GM12878 (cell line): ENCODE measurements at regions not wholly inside any gene's neighbourhood (a gene's known extent, or its start where the extent isn't known, plus 50 kb on each side); places are given as distances from the start of the nearest gene placed in this dataset.

Experiments used
- ATAC-seq: fragments of 200-7000 bp; cut with Tn5 transposase; 3 replicates; pipeline ENCODE4 v1.9.1; 2020; ENCODE audit warnings: mild to moderate bottlenecking, moderate library complexity
- BruUV-seq: library from RNA; stranded (reverse); fragments of 400-500 nt; replicated peaks from 2 replicates; lab custom pipeline; 2021; lab: Mats Ljungman, UMichigan
- CTCF ChIA-PET: fragments of 300-600 bp; sonication (Branson Sonifier 250); formaldehyde crosslinking; extraction: SDS; loops from one replicate; lab custom pipeline; 2021; ENCODE audit warnings: inconsistent platforms; lab: Yijun Ruan, JAX
- POLR2A ChIA-PET: fragments of 350-600 bp; formaldehyde crosslinking; extraction: SDS; loops from one replicate; lab custom pipeline; 2021; ENCODE audit warnings: inconsistent platforms; lab: Charles Lee
- RAD21 ChIA-PET: fragments of 300-600 bp; sonication (Branson Sonifier 250); formaldehyde crosslinking; loops from one replicate; lab custom pipeline; 2023; ENCODE audit warnings: antibody characterized with exemption; ENCODE audit not compliant: unreplicated experiment; lab: Charles Lee
- SMC1A ChIA-PET: fragments of 300-600 bp; sonication (Branson Sonifier 250); formaldehyde crosslinking; loops from one replicate; lab custom pipeline; 2023; ENCODE audit not compliant: unreplicated experiment, uncharacterized antibody; lab: Charles Lee
- DNase-seq: peaks from one replicate; pipeline ENCODE4 v3.0.0-alpha.2; 2011; ENCODE audit warnings: low read depth, low spot score
- FAIRE-seq: peaks from 3 replicates; lab custom pipeline; 2011; peaks lifted over from hg19 to GRCh38; lab: Jason Lieb, UNC
- H2AFZ ChIP-seq: 2 replicates; pipeline ENCODE4 v1.6.0; 2011; ENCODE audit warnings: low read depth, low read length, control low read depth; ENCODE audit not compliant: control insufficient read depth
- H3K27ac ChIP-seq: 2 replicates; pipeline ENCODE4 v1.5.1; 2011; ENCODE audit warnings: control low read depth; ENCODE audit not compliant: control insufficient read depth, insufficient read depth
- H3K27me3 ChIP-seq, 2 experiments: replicated peaks in 1 of 2; 2 replicates each; pipeline versions ENCODE4 v1.6.0 to v1.6.1; 2011; ENCODE audit warnings: low read length in 1 of 2; ENCODE audit not compliant: control insufficient read depth in 2 of 2, insufficient read depth in 2 of 2
- H3K36me3 ChIP-seq, 2 experiments: 2 replicates each; pipeline ENCODE4 v1.5.1; 2011; ENCODE audit warnings: low read length in 1 of 2; ENCODE audit not compliant: control insufficient read depth in 2 of 2, insufficient read depth in 2 of 2
- H3K4me1 ChIP-seq: 2 replicates; pipeline ENCODE4 v1.6.1; 2011; ENCODE audit warnings: mild to moderate bottlenecking, low read length, moderate library complexity, mixed read lengths; ENCODE audit not compliant: control insufficient read depth, insufficient read depth
- H3K4me2 ChIP-seq: 2 replicates; pipeline ENCODE4 v1.6.0; 2011; ENCODE audit warnings: control low read depth; ENCODE audit not compliant: control insufficient read depth, insufficient read depth
- H3K4me3 ChIP-seq: fragments of 200-600 bp; sonication (generic); 2 replicates; pipeline ENCODE4 v1.5.1; 2016
- H3K79me2 ChIP-seq: 2 replicates; pipeline ENCODE4 v1.6.0; 2011; ENCODE audit warnings: low read length; ENCODE audit not compliant: control insufficient read depth, insufficient read depth
- H3K9ac ChIP-seq: 2 replicates; pipeline ENCODE4 v1.8.0; 2011; ENCODE audit warnings: low read length, control low read depth, mixed read lengths; ENCODE audit not compliant: control insufficient read depth, insufficient read depth
- H3K9me3 ChIP-seq: replicated peaks from 3 replicates; pipeline ENCODE4 v1.5.1; 2011; ENCODE audit warnings: mild to moderate bottlenecking, low read length; ENCODE audit not compliant: control insufficient read depth, insufficient read depth
- H4K20me1 ChIP-seq: 2 replicates; pipeline ENCODE4 v1.6.0; 2011; ENCODE audit not compliant: control insufficient read depth, insufficient read depth
- BRCA1 ChIP-seq: IDR thresholded peaks from 2 replicates; pipeline ENCODE4 v1.6.1; 2011; ENCODE audit warnings: low read depth, low read length, improper control_type of control experiment
- HCFC1 ChIP-seq: fragments of 150-350 bp; IDR thresholded peaks from 2 replicates; pipeline ENCODE4 v1.6.1; 2014; ENCODE audit warnings: low read length
- HDAC2 ChIP-seq: fragments of 200-600 bp; sonication (generic); IDR thresholded peaks from 2 replicates; pipeline ENCODE4 v1.6.1; 2017
- NFIC ChIP-seq: IDR thresholded peaks from 2 replicates; pipeline ENCODE4 v1.6.1; 2012; ENCODE audit warnings: low read depth, mild to moderate bottlenecking, inconsistent platforms, low read length, moderate library complexity
- NR2F1 ChIP-seq: fragments of 450-650 bp; conservative IDR thresholded peaks from 2 replicates; pipeline ENCODE4 v1.6.1; 2017; ENCODE audit warnings: mild to moderate bottlenecking
- POLR2A ChIP-seq: IDR thresholded peaks from 2 replicates; pipeline ENCODE4 v1.6.1; 2011; ENCODE audit warnings: low read depth, mild to moderate bottlenecking, low read length
- POLR2AphosphoS5 ChIP-seq: IDR thresholded peaks from 2 replicates; pipeline ENCODE4 v1.6.1; 2011; ENCODE audit warnings: mild to moderate bottlenecking, low read length, inconsistent platforms
- SUZ12 ChIP-seq: fragments of 200-600 bp; sonication (generic); IDR thresholded peaks from one replicate; pipeline ENCODE4 v1.6.1; 2018; ENCODE audit warnings: antibody characterized with exemption, mild to moderate bottlenecking; ENCODE audit not compliant: unreplicated experiment
- YBX1 ChIP-seq: fragments of 450-650 bp; IDR thresholded peaks from 2 replicates; pipeline ENCODE4 v1.6.1; 2016; ENCODE audit warnings: antibody characterized with exemption
- ZNF24 ChIP-seq: fragments of 450-650 bp; IDR thresholded peaks from 2 replicates; pipeline ENCODE4 v1.6.1; 2017; ENCODE audit warnings: antibody characterized with exemption, mild to moderate bottlenecking
- WGBS: methylation state at CpG from one replicate; pipeline ENCODE4 v1.1.6; 2016; ENCODE audit warnings: low lambda C conversion rate; ENCODE audit not compliant: insufficient replicate concordance, insufficient coverage; ENCODE audit errors: missing lambda C conversion rate; 5-methylcytosine and 5-hydroxymethylcytosine counted together
- in situ Hi-C: fragments of 300-500 bp; cut with MboI; formaldehyde crosslinking; loops from 9 replicates; pipeline ENCODE4 v1.14.3; 2018; ENCODE audit warnings: mixed read lengths
- intact Hi-C: fragments of 100-400 bp; cut with micrococcal nuclease; formaldehyde crosslinking; loops from one replicate; pipeline ENCODE4 v1.14.2; 2022; ENCODE audit not compliant: unreplicated experiment
- TF ChIP-seq, protein P1 (sequence below): fragments of 450-650 bp; IDR thresholded peaks from 2 replicates; pipeline ENCODE4 v1.6.1; 2017; ENCODE audit warnings: low read depth, mild to moderate bottlenecking, moderate library complexity
- TF ChIP-seq, protein P2 (sequence below): fragments of 450-650 bp; IDR thresholded peaks from 2 replicates; pipeline ENCODE4 v1.6.1; 2014; ENCODE audit warnings: mild to moderate bottlenecking
- TF ChIP-seq, protein P3 (sequence below): IDR thresholded peaks from 2 replicates; pipeline ENCODE4 v1.6.1; 2011; ENCODE audit warnings: low read depth, low read length, improper control_type of control experiment, borderline replicate concordance
- TF ChIP-seq, protein P4 (sequence below): fragments of 450-650 bp; IDR thresholded peaks from 2 replicates; pipeline ENCODE4 v1.6.1; 2018; ENCODE audit warnings: mild to moderate bottlenecking, low read depth, moderate library complexity; ENCODE audit not compliant: partially characterized antibody
- TF ChIP-seq, protein P5 (sequence below): IDR thresholded peaks from 2 replicates; pipeline ENCODE4 v1.6.1; 2011; ENCODE audit warnings: low read depth, mild to moderate bottlenecking, low read length, moderate library complexity, borderline replicate concordance; ENCODE audit errors: extremely low read depth

DNA sequence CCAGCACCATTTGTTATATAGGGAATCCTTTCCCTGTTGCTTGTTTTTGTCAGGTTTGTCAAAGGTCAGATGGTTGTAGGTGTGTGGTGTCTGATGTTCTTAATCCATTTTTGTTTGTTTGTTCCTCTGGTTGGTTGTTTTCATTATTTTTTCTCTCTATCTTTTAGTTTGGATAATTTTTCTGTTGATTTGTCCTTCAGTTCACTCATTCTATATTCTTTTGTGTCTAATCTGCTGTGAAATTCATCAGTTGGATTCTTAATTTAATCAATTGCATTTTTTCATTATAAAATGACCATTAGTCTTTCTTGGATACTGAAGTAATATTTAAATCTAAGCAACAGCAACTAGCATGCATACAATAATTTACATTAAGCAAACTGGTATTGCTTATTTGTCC, 206.7 kb upstream of the TRIB2 start (continued):
- TF ChIP-seq, protein P1, sequence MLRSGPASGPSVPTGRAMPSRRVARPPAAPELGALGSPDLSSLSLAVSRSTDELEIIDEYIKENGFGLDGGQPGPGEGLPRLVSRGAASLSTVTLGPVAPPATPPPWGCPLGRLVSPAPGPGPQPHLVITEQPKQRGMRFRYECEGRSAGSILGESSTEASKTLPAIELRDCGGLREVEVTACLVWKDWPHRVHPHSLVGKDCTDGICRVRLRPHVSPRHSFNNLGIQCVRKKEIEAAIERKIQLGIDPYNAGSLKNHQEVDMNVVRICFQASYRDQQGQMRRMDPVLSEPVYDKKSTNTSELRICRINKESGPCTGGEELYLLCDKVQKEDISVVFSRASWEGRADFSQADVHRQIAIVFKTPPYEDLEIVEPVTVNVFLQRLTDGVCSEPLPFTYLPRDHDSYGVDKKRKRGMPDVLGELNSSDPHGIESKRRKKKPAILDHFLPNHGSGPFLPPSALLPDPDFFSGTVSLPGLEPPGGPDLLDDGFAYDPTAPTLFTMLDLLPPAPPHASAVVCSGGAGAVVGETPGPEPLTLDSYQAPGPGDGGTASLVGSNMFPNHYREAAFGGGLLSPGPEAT: no peak
- TF ChIP-seq NR2F1 (no peak), ZNF24 (no peak), HDAC2 (no peak), YBX1 (no peak)
- TF ChIP-seq, protein P2, sequence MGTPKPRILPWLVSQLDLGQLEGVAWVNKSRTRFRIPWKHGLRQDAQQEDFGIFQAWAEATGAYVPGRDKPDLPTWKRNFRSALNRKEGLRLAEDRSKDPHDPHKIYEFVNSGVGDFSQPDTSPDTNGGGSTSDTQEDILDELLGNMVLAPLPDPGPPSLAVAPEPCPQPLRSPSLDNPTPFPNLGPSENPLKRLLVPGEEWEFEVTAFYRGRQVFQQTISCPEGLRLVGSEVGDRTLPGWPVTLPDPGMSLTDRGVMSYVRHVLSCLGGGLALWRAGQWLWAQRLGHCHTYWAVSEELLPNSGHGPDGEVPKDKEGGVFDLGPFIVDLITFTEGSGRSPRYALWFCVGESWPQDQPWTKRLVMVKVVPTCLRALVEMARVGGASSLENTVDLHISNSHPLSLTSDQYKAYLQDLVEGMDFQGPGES: no peak

DNA sequence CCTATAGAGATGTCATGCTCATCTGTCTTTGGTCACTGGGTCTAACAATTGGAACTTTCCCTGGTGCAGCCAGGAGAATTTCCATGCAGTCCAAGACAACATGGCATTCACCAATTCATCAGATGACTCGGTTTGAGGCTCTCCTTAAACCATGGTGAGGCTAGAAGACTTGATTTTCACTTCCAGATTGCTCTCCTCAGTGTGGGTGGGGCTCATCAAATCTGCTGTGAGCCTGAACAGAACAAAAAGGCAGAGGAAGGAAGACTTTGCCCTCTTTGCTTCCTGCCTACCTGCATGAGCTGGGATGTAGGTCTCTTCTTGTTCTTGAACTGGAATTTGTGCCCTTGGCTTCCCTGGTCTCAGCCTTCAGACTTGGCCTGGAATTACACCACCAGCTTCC, 203.4 kb upstream of the TRIB2 start:
- no peaks in the 10 kb centered on the region for H3K27me3 ChIP-seq
- H2AFZ ChIP-seq: no peak overlapping the region
- H3K9me3 ChIP-seq: no peaks in the 10 kb centered on the region
- intact Hi-C loops: no loop called here
- H4K20me1 ChIP-seq: no peaks in the 10 kb centered on the region
- H3K9ac ChIP-seq: no peak overlapping the region
- SMC1A ChIA-PET: no interaction called here
- no peaks in the 10 kb centered on the region for H3K4me1 ChIP-seq
- H3K27ac ChIP-seq: no peak overlapping the region
- H3K4me2 ChIP-seq: no peak overlapping the region
- H3K4me3 ChIP-seq: no peak overlapping the region
- in situ Hi-C loops: no loop called here
- POLR2A ChIA-PET: no interaction called here
- H3K36me3 ChIP-seq: no peaks in the 10 kb centered on the region
- no peak for ATAC-seq
- H3K79me2 ChIP-seq: no peaks in the 10 kb centered on the region
- 38% methylated on average over 1 of the region's 1 CpG for WGBS
- TF ChIP-seq HCFC1 (no peak), POLR2A (no peak), SUZ12 (no peak), BRCA1 (no peak), NFIC (no peak), POLR2AphosphoS5 (no peak)
- TF ChIP-seq, protein P3, sequence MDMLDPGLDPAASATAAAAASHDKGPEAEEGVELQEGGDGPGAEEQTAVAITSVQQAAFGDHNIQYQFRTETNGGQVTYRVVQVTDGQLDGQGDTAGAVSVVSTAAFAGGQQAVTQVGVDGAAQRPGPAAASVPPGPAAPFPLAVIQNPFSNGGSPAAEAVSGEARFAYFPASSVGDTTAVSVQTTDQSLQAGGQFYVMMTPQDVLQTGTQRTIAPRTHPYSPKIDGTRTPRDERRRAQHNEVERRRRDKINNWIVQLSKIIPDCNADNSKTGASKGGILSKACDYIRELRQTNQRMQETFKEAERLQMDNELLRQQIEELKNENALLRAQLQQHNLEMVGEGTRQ: no peak
- TF ChIP-seq, protein P4, sequence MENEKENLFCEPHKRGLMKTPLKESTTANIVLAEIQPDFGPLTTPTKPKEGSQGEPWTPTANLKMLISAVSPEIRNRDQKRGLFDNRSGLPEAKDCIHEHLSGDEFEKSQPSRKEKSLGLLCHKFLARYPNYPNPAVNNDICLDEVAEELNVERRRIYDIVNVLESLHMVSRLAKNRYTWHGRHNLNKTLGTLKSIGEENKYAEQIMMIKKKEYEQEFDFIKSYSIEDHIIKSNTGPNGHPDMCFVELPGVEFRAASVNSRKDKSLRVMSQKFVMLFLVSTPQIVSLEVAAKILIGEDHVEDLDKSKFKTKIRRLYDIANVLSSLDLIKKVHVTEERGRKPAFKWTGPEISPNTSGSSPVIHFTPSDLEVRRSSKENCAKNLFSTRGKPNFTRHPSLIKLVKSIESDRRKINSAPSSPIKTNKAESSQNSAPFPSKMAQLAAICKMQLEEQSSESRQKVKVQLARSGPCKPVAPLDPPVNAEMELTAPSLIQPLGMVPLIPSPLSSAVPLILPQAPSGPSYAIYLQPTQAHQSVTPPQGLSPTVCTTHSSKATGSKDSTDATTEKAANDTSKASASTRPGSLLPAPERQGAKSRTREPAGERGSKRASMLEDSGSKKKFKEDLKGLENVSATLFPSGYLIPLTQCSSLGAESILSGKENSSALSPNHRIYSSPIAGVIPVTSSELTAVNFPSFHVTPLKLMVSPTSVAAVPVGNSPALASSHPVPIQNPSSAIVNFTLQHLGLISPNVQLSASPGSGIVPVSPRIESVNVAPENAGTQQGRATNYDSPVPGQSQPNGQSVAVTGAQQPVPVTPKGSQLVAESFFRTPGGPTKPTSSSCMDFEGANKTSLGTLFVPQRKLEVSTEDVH: no peak
- TF ChIP-seq, protein P1: no peak
- TF ChIP-seq, protein P5, sequence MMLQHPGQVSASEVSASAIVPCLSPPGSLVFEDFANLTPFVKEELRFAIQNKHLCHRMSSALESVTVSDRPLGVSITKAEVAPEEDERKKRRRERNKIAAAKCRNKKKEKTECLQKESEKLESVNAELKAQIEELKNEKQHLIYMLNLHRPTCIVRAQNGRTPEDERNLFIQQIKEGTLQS: no peak
- CTCF ChIA-PET: interaction anchor here (0.8 to 1.1 kb wide), 2 partner anchors 10 to 16 kb away, joined by 3 to 4 read pairs; no protein-coding TSS in a partner anchor
- BruUV-seq: no TSS peak
- no peak for FAIRE-seq
- RAD21 ChIA-PET: interaction anchor here (1.5 kb wide), 1 partner anchor 204 kb away, joined by 3 read pairs; the partner anchor contains the start of gene TRIB2
- no peak for DNase-seq
